GM12865 (cell line): ENCODE measurements at regions not wholly inside any gene's neighbourhood (a gene's known extent, or its start where the extent isn't known, plus 50 kb on each side); places are given as distances from the start of the nearest gene placed in this dataset.

Experiments used
- DNase-seq: peaks from one replicate; pipeline ENCODE4 v3.0.0; 2010; ENCODE audit warnings: low read depth
- H3K4me3 ChIP-seq: 2 replicates; pipeline ENCODE4 v1.5.1; 2011; ENCODE audit warnings: mild to moderate bottlenecking, low read depth, low read length, control low read depth
- TF ChIP-seq, protein P1 (sequence below): IDR thresholded peaks from 2 replicates; pipeline ENCODE4 v1.5.1; 2011; ENCODE audit warnings: low read length, control low read depth, low read depth, inconsistent platforms; ENCODE audit not compliant: insufficient read depth; ENCODE audit errors: missing control alignments

DNA sequence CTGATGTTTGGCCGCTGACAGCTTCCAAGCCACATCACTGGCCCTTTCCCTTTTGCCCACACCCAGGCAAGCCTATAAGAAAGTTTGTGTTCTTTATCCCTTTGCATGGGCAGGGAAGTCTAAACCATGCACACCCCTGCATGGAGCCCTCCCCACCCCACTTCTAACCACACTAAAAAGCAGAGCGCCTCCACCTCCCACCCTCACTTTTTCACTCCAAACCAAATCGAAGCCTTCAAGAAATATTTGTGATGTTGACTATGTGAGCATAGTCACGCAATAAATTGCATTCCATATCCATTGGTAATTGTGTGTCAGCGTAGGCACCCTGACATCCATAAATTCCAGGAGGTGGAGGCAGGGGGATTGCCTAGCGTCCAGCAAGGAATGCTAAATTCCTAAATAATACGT is 104.4 kb upstream of the LSM14A start:
- no peak overlapping the region for H3K4me3 ChIP-seq
- TF ChIP-seq, protein P1, sequence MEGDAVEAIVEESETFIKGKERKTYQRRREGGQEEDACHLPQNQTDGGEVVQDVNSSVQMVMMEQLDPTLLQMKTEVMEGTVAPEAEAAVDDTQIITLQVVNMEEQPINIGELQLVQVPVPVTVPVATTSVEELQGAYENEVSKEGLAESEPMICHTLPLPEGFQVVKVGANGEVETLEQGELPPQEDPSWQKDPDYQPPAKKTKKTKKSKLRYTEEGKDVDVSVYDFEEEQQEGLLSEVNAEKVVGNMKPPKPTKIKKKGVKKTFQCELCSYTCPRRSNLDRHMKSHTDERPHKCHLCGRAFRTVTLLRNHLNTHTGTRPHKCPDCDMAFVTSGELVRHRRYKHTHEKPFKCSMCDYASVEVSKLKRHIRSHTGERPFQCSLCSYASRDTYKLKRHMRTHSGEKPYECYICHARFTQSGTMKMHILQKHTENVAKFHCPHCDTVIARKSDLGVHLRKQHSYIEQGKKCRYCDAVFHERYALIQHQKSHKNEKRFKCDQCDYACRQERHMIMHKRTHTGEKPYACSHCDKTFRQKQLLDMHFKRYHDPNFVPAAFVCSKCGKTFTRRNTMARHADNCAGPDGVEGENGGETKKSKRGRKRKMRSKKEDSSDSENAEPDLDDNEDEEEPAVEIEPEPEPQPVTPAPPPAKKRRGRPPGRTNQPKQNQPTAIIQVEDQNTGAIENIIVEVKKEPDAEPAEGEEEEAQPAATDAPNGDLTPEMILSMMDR, result no peak
- no peak for DNase-seq

DNA sequence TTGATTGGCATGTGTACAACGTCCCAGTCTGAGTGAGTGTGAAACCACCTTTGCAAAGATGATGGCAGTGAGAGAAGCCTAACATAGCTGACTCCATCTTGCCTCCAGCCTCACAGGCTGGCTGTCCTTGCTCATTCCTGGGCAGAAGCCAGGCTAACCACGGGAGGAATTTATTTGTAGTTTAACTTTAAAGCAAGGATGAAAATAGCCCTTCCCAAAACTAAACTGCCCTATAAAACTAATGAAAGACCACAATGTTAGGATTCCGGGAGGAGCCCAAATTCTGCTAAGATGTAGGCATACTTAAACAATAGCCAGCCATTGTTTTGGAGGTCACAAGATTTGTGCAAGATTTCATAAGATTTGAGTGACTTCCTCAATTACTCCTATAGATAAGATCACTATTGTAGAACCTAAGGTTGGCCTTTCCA is 96.6 kb upstream of the LSM14A start:
- TF ChIP-seq, protein P1, result no peak
- H3K4me3 ChIP-seq, result no peak overlapping the region
- no peak for DNase-seq

DNA sequence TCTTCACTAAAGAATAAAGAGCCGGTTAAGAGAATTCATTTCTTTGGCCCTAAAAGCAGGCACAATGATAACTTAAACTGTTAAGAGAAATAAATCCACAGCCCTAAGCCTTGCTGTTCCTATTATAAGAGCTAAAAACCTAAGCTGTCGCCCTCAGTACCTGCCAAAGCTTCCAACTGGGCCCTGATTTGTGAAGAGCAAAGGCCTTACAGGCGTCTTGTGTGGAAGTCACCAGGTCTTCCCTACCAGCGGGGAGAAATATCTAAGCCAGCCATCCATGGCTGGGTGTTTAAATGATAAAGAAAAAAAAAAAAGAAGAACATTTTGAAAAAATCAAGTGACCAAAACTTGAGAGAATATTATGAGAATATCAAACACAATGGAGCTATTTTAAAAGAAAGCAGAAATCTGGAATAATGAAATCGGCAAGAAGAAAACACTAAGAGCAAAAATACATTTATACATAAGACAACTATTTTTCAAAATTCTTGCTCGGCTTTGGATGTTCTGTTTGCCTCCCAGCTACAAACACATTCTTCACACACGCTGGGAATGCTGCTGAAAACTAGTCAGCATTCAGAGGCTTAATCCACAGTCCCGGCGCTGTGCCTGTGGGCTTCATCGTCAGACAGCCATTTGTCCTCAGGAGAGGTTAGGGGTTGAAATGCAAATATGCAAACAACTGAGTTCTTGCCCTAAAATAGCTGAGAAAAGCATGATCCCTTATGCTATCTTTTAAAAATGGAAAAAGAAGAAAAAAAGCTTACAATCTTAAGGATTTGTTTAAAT is 89.8 kb upstream of the LSM14A start:
- DNase-seq, result no peak
- TF ChIP-seq, protein P1, result no peak
- H3K4me3 ChIP-seq, result no peak overlapping the region

DNA sequence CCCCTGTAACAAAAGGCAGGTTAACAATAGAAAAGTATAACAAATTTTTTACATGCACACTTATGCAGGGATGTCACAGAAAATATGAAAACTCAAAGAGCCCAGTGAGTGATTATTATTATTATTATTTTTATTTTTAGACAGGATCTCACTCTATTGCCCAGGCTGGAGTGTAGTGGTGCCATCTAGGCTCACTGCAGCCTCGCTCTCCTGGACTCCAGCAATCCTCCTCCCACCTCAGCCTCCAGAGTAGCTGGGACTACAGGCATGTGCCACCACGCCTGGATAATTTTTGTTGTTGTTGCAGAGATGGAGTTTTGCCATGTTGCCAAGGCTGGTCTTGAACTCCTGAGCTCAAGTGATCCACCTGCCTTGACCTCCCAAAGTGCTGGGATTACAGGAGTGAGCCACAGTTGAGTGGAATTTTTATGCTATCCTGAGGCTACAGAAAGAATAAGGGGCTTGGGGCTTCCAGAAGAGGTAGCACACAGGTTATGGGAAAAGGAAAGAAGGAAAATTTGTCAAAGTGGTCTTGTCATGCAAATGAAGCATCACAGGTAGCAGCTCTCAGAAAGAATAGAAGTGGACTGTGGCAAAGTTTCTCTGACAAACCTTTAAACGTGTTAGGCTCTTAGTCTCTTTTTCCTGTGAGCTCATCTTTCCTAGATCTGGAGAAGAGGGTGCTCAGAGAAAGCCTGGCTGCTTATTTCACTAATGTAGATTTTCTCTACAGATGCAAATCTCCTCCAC is 87.7 kb upstream of the LSM14A start:
- DNase-seq, result no peak
- TF ChIP-seq, protein P1, result no peak
- no peak overlapping the region for H3K4me3 ChIP-seq

DNA sequence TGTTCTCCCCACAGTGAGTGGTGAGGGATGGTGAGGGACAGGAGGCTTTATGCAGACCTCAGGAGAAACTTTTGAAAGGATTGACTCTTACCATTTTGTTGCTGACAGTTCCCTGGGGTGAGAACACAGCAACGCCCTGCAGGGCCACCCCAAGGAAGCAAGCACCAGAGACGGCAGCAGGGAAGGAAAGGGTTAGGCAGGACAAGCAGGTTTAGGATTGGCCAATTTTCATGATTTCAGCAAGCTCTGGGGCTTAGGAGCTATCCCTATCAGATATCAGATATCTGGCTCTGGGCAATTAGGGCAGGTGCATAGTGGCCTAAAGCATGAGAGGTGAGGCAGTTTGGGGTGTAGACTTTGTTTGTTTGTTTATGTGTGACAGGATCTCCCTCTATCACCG is 87.0 kb upstream of the LSM14A start:
- no peak for DNase-seq
- TF ChIP-seq, protein P1, result no peak
- H3K4me3 ChIP-seq, result no peak overlapping the region

DNA sequence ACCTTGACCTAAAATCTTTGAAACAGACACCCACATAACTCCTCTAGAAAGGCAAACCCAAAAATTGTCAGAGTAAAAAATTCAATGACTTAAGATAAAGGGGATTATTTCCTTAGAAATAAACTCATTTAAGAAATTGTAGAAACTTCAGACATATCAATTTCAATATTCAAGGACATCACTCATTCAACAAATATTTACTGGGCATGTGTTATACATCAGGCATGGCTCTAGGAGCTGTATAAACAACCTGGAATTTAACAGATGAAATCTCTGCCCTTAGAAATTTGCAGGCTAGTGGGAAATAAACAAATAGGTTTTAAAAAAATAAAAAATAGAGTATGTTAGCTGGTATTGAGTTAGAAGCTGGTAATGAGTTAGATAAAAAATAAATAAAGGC is 84.0 kb upstream of the LSM14A start:
- H3K4me3 ChIP-seq, result no peak overlapping the region
- TF ChIP-seq, protein P1, result no peak
- DNase-seq, result no peak

DNA sequence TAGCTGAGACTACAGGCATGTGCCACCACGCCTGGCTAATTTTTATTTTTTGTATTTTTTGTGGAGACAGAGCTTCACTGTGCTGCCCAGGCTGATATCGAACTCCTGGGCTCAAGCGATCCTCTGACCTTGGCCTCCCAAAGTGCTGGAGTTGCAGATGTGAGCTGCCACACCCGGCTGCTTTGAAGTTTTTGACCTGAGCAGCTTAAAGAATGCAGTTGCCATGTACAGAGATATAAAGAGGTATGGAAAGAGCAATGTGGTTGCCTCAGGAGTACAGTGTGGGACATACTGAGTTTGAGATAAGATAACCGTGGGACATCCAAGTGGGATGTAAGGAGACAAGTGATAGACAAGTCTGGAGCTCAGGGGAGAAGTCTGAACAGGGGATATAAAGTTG is 82.7 kb upstream of the LSM14A start:
- no peak for DNase-seq
- TF ChIP-seq, protein P1, result no peak
- H3K4me3 ChIP-seq, result no peak overlapping the region
